ENCODE measurements at regions not wholly inside any gene's neighbourhood (a gene's known extent, or its start where the extent isn't known, plus 50 kb on each side); places are given as distances from the start of the nearest gene placed in this dataset.

- TF ChIP-seq CTCF (IDR thresholded peaks at IDR 0.05; ENCODE audit: insufficient read depth, low read length, poor library complexity, severe bottlenecking), result no peak
- no peak for DNase-seq (ENCODE audit: extremely low read depth, insufficient read length)
- 0 out of 2 replicates have a peak, but pooled peaks cover 3% of the 10 kb centered on the region for H3K27me3 ChIP-seq (replicated peaks; ENCODE audit: control insufficient read depth, insufficient read depth, low read length)
- H3K4me3 ChIP-seq (replicated peaks; ENCODE audit: low read depth, low read length), result no peak overlapping the region
- H3K36me3 ChIP-seq (ENCODE audit: control insufficient read depth, insufficient read depth, low read length), result no peaks in the 10 kb centered on the region
These were observed 160.1 kb upstream of the DAB2 start for GRCh38 chr5:39584927-39585326.

GRCh38 chr5:39580702-39581453, 156.1 kb upstream of the DAB2 start:
- 0 out of 2 replicates have a peak, but pooled peaks cover 1% of the 10 kb centered on the region for H3K27me3 ChIP-seq (replicated peaks; ENCODE audit: control insufficient read depth, insufficient read depth, low read length)
- no peaks in the 10 kb centered on the region for H3K36me3 ChIP-seq (ENCODE audit: control insufficient read depth, insufficient read depth, low read length)
- no peak for TF ChIP-seq CTCF (IDR thresholded peaks at IDR 0.05; ENCODE audit: insufficient read depth, low read length, poor library complexity, severe bottlenecking)
- no peak overlapping the region for H3K4me3 ChIP-seq (replicated peaks; ENCODE audit: low read depth, low read length)
- DNase-seq (ENCODE audit: extremely low read depth, insufficient read length), result no peak

DNA sequence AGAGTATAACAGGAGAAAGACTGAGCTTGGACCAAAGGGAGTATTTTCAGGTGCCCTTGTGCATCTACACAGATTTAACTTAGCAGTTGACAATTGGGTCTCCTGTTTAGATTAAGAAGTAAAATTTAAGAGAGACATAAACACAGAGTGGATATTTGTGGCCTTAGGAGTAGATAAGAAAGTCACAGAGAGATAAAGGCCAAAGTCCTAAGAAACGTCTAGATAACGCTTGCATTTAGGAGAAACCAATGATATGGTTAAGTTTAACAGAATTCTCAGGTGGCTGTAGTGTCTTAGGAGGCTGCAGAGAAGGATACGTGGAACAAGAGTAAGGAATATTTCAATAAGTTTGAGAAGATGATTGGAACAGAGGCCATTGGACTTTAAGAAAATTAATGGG, 155.0 kb upstream of the DAB2 start:
- no peak for DNase-seq (ENCODE audit: extremely low read depth, insufficient read length)
- TF ChIP-seq CTCF (IDR thresholded peaks at IDR 0.05; ENCODE audit: insufficient read depth, low read length, poor library complexity, severe bottlenecking), result no peak
- Histone ChIP-seq H3K36me3 (ENCODE audit: control insufficient read depth, insufficient read depth, low read length) (no peaks in the 10 kb centered on the region), H3K27me3 (replicated peaks; ENCODE audit: control insufficient read depth, insufficient read depth, low read length) (0 out of 2 replicates have a peak, but pooled peaks cover 1% of the 10 kb centered on the region), H3K4me3 (replicated peaks; ENCODE audit: low read depth, low read length) (no peak overlapping the region)

GRCh38 chr5:39578887-39579497, 154.2 kb upstream of the DAB2 start:
- TF ChIP-seq CTCF (IDR thresholded peaks at IDR 0.05; ENCODE audit: insufficient read depth, low read length, poor library complexity, severe bottlenecking), result peak; percentile 35
- Histone ChIP-seq H3K27me3 (replicated peaks; ENCODE audit: control insufficient read depth, insufficient read depth, low read length) (0 out of 2 replicates have a peak, but pooled peaks cover 1% of the 10 kb centered on the region), H3K36me3 (ENCODE audit: control insufficient read depth, insufficient read depth, low read length) (no peaks in the 10 kb centered on the region), H3K4me3 (replicated peaks; ENCODE audit: low read depth, low read length) (no peak overlapping the region)
- DNase-seq (ENCODE audit: extremely low read depth, insufficient read length), result no peak

- no peak for DNase-seq (ENCODE audit: extremely low read depth, insufficient read length)
These were observed 152.7 kb upstream of the DAB2 start for GRCh38 chr5:39577529-39577928.

More at GRCh38 chr5:39577529-39577928, 152.7 kb upstream of the DAB2 start:
- no peaks in the 10 kb centered on the region for H3K36me3 ChIP-seq (ENCODE audit: control insufficient read depth, insufficient read depth, low read length)
- no peaks in the 10 kb centered on the region for H3K27me3 ChIP-seq (replicated peaks; ENCODE audit: control insufficient read depth, insufficient read depth, low read length)
- no peak overlapping the region for H3K4me3 ChIP-seq (replicated peaks; ENCODE audit: low read depth, low read length)
- no peak for TF ChIP-seq CTCF (IDR thresholded peaks at IDR 0.05; ENCODE audit: insufficient read depth, low read length, poor library complexity, severe bottlenecking)
